CD14-positive monocyte (primary cell): ENCODE measurements at regions not wholly inside any gene's neighbourhood (a gene's known extent, or its start where the extent isn't known, plus 50 kb on each side); places are given as distances from the start of the nearest gene placed in this dataset.

Source experiments
- DNase-seq, 3 donors: peaks; one replicate each; pipeline ENCODE4 v3.0.0-alpha.2; 2011 to 2022
- H2AFZ ChIP-seq: 2 replicates; pipeline ENCODE4 v1.6.0; 2012; ENCODE audit warnings: mild to moderate bottlenecking, low read depth, low read length, inconsistent platforms; ENCODE audit not compliant: insufficient read depth, poor library complexity, severe bottlenecking
- H3K27ac ChIP-seq, 2 donors: 1 replicate in 1 of 2; 2 replicates in 1 of 2; pipeline ENCODE4 v1.5.1; 2012 to 2013; ENCODE audit warnings: low read length in 2 of 2, control low read depth in 1 of 2, inconsistent platforms in 1 of 2, low read depth in 1 of 2, mild to moderate bottlenecking in 1 of 2
- H3K27me3 ChIP-seq, 2 donors: one replicate each; pipeline versions ENCODE4 v1.6.0 to v1.6.1; 2011 to 2013; ENCODE audit warnings: low read length in 2 of 2; ENCODE audit not compliant: control insufficient read depth in 2 of 2, insufficient read depth in 2 of 2
- H3K36me3 ChIP-seq, 2 donors: replicated peaks in 1 of 2; 1 replicate in 1 of 2; 2 replicates in 1 of 2; pipeline versions ENCODE4 v1.5.1 to v1.6.1; 2012 to 2013; ENCODE audit warnings: low read length in 2 of 2, control low read depth in 1 of 2, inconsistent platforms in 1 of 2, mild to moderate bottlenecking in 1 of 2; ENCODE audit not compliant: insufficient read depth in 2 of 2, control insufficient read depth in 1 of 2
- H3K4me1 ChIP-seq, 2 donors: 1 replicate in 1 of 2; 2 replicates in 1 of 2; pipeline versions ENCODE4 v1.5.1 to v1.6.1; 2012 to 2013; ENCODE audit warnings: low read length in 2 of 2, control low read depth in 1 of 2, inconsistent platforms in 1 of 2, mild to moderate bottlenecking in 1 of 2, moderate library complexity in 1 of 2; ENCODE audit not compliant: insufficient read depth in 2 of 2, control insufficient read depth in 1 of 2
- H3K4me2 ChIP-seq: replicated peaks from 2 replicates; pipeline ENCODE3; 2012; ENCODE audit warnings: low read length, moderate library complexity, mild to moderate bottlenecking; ENCODE audit not compliant: poor library complexity, severe bottlenecking; ENCODE audit errors: extremely low read depth
- H3K4me3 ChIP-seq, 3 experiments: fragments of 200-600 bp in 1 of 3; sonication (generic) in 1 of 3; replicated peaks in 1 of 3; 1 replicate in 2 of 3; 2 replicates in 1 of 3; pipeline ENCODE4 v1.5.1; 2011 to 2013; ENCODE audit warnings: low read length in 3 of 3, mild to moderate bottlenecking in 3 of 3, control low read depth in 2 of 3, low read depth in 2 of 3, inconsistent platforms in 1 of 3, moderate library complexity in 1 of 3
- H3K79me2 ChIP-seq: 2 replicates; pipeline ENCODE4 v1.6.0; 2012; ENCODE audit warnings: mild to moderate bottlenecking, control low read depth, inconsistent platforms, low read length, moderate library complexity; ENCODE audit not compliant: insufficient read depth
- H3K9ac ChIP-seq: 2 replicates; pipeline ENCODE4 v1.6.0; 2017; ENCODE audit warnings: low read length, mild to moderate bottlenecking; ENCODE audit not compliant: insufficient read depth, poor library complexity, severe bottlenecking
- H3K9me3 ChIP-seq, 2 donors: replicated peaks in 1 of 2; 1 replicate in 1 of 2; 2 replicates in 1 of 2; pipeline versions ENCODE4 v1.5.1 to v1.6.1; 2012 to 2013; ENCODE audit warnings: low read length in 2 of 2, control low read depth in 1 of 2; ENCODE audit not compliant: control insufficient read depth in 1 of 2, insufficient read depth in 1 of 2
- H4K20me1 ChIP-seq: 2 replicates; pipeline ENCODE4 v1.6.0; 2012; ENCODE audit warnings: mild to moderate bottlenecking, low read length, control low read depth, moderate library complexity; ENCODE audit not compliant: insufficient read depth
- H3K27ac Mint-ChIP-seq, 7 donors: one replicate each; pipeline ENCODE4 v1.8.0; 2020; ENCODE audit warnings: mild to moderate bottlenecking in 7 of 7, mixed read lengths in 7 of 7, moderate library complexity in 6 of 7, inconsistent platforms in 2 of 7
- H3K27me3 Mint-ChIP-seq, 3 donors: one replicate each; pipeline ENCODE4 v1.8.0; 2021 to 2022; ENCODE audit warnings: low read depth in 3 of 3, mild to moderate bottlenecking in 3 of 3, mixed read lengths in 3 of 3, moderate library complexity in 3 of 3, inconsistent platforms in 1 of 3
- H3K36me3 Mint-ChIP-seq, 2 donors: one replicate each; pipeline ENCODE4 v1.8.0; 2020; ENCODE audit warnings: mixed read lengths in 2 of 2, inconsistent platforms in 1 of 2, mild to moderate bottlenecking in 1 of 2
- H3K4me1 Mint-ChIP-seq: one replicate; pipeline ENCODE4 v1.8.0; 2020; ENCODE audit warnings: mild to moderate bottlenecking, mixed read lengths
- H3K4me3 Mint-ChIP-seq, 2 donors: one replicate each; pipeline ENCODE4 v1.8.0; 2020; ENCODE audit warnings: mild to moderate bottlenecking in 2 of 2, mixed read lengths in 2 of 2, moderate library complexity in 1 of 2
- H3K9me3 Mint-ChIP-seq, 7 donors: one replicate each; pipeline ENCODE4 v1.8.0; 2020 to 2022; ENCODE audit warnings: mixed read lengths in 7 of 7, mild to moderate bottlenecking in 6 of 7, moderate library complexity in 6 of 7, inconsistent platforms in 2 of 7
- WGBS: methylation state at CpG from one replicate; pipeline ENCODE4 v1.1.5; 2013; ENCODE audit warnings: missing lambda C conversion rate; ENCODE audit not compliant: insufficient coverage; 5-methylcytosine and 5-hydroxymethylcytosine counted together
- intact Hi-C, 2 donors: fragments of 100-400 bp; cut with micrococcal nuclease; formaldehyde crosslinking; loops; one replicate each; pipeline versions ENCODE4 v1.15.0 to v1.15.1; 2023
- TF ChIP-seq, protein P1 (sequence below): fragments of 200-600 bp; IDR thresholded peaks from one replicate; pipeline ENCODE4 v1.8.0; 2022; ENCODE audit warnings: antibody characterized with exemption, mild to moderate bottlenecking

DNA sequence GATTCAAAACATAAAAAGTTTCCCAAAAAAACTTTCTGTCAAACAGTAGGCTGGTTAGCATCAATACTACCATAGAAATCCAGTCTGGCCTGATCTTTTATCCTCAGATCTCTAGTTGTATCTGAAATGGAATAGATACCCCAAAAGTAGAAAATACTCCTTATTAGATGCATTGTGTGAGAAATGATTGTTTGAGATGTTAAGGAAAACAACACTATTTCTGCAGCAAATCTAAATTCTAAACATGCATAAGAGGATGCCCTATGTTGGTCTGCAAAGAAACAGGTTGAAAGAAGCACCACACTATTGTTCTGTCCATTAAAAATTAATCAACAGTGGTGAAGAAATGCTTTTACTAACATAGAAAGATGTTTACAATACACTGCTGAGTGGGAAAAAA lies 121.0 kb downstream of the NPY start:
- Mint-ChIP-seq H3K27me3 (no peaks in the 10 kb centered on the region), H3K9me3 (no peaks in the 10 kb centered on the region), H3K27ac (no peak overlapping the region), H3K4me1 (no peaks in the 10 kb centered on the region), H3K4me3 (no peak overlapping the region), H3K36me3 (no peaks in the 10 kb centered on the region)
- no peak overlapping the region for H2AFZ ChIP-seq
- H3K4me3 ChIP-seq = no peak overlapping the region
- no peak overlapping the region for H3K4me2 ChIP-seq
- DNase-seq = no peak
- no peak overlapping the region for H3K27ac ChIP-seq
- TF ChIP-seq, protein P1, sequence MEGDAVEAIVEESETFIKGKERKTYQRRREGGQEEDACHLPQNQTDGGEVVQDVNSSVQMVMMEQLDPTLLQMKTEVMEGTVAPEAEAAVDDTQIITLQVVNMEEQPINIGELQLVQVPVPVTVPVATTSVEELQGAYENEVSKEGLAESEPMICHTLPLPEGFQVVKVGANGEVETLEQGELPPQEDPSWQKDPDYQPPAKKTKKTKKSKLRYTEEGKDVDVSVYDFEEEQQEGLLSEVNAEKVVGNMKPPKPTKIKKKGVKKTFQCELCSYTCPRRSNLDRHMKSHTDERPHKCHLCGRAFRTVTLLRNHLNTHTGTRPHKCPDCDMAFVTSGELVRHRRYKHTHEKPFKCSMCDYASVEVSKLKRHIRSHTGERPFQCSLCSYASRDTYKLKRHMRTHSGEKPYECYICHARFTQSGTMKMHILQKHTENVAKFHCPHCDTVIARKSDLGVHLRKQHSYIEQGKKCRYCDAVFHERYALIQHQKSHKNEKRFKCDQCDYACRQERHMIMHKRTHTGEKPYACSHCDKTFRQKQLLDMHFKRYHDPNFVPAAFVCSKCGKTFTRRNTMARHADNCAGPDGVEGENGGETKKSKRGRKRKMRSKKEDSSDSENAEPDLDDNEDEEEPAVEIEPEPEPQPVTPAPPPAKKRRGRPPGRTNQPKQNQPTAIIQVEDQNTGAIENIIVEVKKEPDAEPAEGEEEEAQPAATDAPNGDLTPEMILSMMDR = no peak
- H3K4me1 ChIP-seq = no peaks in the 10 kb centered on the region
- intact Hi-C loops = loop anchor here in 1 of 2 donors (10.0 kb wide), 1 partner anchor 690 kb away; no protein-coding TSS in a partner anchor
- no peaks in the 10 kb centered on the region for H4K20me1 ChIP-seq
- H3K9me3 ChIP-seq = no peaks in the 10 kb centered on the region
- H3K27me3 ChIP-seq = no peaks in the 10 kb centered on the region
- no peak overlapping the region for H3K9ac ChIP-seq
- H3K36me3 ChIP-seq = no peaks in the 10 kb centered on the region
- no peaks in the 10 kb centered on the region for H3K79me2 ChIP-seq

DNA sequence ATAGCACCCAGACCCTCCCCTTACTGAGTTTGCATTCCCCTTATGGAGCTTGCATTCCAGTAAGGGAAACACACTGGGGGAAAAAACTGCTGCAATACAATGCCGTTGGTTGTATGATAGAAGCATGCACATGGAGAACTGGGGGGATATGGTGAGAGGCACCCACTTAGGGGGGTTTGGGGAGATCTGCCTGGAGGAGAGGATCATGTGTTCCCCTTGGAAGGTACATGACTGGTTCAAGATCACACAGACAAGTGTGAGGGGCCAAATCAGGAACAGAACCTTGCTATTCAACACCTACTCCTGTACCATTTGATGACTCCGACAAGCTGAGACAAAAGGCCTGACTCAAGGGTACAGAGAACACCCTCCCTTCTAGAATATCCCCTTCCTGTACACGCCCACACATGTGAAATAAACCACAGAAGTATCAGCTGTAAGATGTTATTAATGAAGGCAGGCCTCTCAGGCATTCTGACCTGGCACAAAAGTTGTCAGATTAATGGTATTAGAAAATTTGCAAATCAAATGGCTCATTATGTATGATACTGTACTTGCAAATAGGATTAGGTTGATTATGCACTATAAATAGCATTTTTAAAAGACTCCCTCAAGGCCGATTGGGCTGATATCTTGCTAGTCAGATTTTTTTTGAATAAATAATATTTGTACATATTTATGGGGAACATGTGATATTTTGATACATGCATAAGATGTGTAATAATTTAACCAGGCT lies 122.2 kb downstream of the NPY start:
- Histone ChIP-seq H3K9me3 (no peaks in the 10 kb centered on the region), H2AFZ (no peak overlapping the region), H4K20me1 (no peaks in the 10 kb centered on the region), H3K36me3 (no peaks in the 10 kb centered on the region), H3K79me2 (no peaks in the 10 kb centered on the region), H3K4me3 (no peak overlapping the region), H3K9ac (no peak overlapping the region), H3K4me2 (no peak overlapping the region), H3K4me1 (no peaks in the 10 kb centered on the region), H3K27ac (no peak overlapping the region), H3K27me3 (no peaks in the 10 kb centered on the region)
- intact Hi-C loops = loop anchor here in 1 of 2 donors (10.0 kb wide), 1 partner anchor 689 kb away; no protein-coding TSS in a partner anchor
- Mint-ChIP-seq H3K4me3 (no peak overlapping the region), H3K9me3 (no peaks in the 10 kb centered on the region), H3K27ac (no peak overlapping the region), H3K36me3 (no peaks in the 10 kb centered on the region), H3K4me1 (no peaks in the 10 kb centered on the region), H3K27me3 (no peaks in the 10 kb centered on the region)
- TF ChIP-seq, protein P1 = no peak
- no peak for DNase-seq
- 25% methylated on average over 1 of the region's 4 CpGs for WGBS
